DND-41 (cell line): ENCODE measurements at regions not wholly inside any gene's neighbourhood (a gene's known extent, or its start where the extent isn't known, plus 50 kb on each side); places are given as distances from the start of the nearest gene placed in this dataset.

Experiments used
- EZH2 ChIP-seq: IDR thresholded peaks from 3 replicates; pipeline ENCODE4 v1.6.1; 2012; ENCODE audit warnings: borderline replicate concordance, low read depth, mild to moderate bottlenecking, moderate library complexity, low read length, inconsistent platforms; ENCODE audit not compliant: severe bottlenecking
- TF ChIP-seq, protein P1 (sequence below): IDR thresholded peaks from 2 replicates; pipeline ENCODE4 v1.5.1; 2012; ENCODE audit warnings: borderline replicate concordance, low read length, moderate library complexity, mild to moderate bottlenecking; ENCODE audit not compliant: poor library complexity, severe bottlenecking; ENCODE audit errors: extremely low read depth

DNA sequence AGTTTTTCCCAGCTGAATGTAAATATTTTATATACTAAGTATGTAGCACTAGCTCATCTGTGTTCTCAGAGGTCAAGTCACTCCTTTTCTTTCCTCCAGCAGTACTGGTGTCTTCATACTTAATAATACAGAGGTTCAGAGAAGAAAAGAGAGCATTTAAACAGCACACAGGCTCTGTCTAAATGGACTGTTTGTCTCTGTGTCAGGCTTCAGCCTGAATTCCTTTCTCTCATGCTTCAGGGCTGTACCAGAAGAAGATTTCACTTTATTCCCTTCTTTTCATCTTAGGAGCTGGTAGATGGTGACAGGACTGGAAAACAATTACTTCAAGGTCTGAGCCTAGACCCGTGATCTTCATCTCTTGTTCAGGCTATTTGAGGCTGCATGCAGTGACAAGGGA, 51.4 kb upstream of the LYZL2 start:
- TF ChIP-seq EZH2, result no peak
- TF ChIP-seq, protein P1, sequence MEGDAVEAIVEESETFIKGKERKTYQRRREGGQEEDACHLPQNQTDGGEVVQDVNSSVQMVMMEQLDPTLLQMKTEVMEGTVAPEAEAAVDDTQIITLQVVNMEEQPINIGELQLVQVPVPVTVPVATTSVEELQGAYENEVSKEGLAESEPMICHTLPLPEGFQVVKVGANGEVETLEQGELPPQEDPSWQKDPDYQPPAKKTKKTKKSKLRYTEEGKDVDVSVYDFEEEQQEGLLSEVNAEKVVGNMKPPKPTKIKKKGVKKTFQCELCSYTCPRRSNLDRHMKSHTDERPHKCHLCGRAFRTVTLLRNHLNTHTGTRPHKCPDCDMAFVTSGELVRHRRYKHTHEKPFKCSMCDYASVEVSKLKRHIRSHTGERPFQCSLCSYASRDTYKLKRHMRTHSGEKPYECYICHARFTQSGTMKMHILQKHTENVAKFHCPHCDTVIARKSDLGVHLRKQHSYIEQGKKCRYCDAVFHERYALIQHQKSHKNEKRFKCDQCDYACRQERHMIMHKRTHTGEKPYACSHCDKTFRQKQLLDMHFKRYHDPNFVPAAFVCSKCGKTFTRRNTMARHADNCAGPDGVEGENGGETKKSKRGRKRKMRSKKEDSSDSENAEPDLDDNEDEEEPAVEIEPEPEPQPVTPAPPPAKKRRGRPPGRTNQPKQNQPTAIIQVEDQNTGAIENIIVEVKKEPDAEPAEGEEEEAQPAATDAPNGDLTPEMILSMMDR, result no peak
